T-helper 1 cell (primary cell): ENCODE measurements at regions not wholly inside any gene's neighbourhood (a gene's known extent, or its start where the extent isn't known, plus 50 kb on each side); places are given as distances from the start of the nearest gene placed in this dataset.
A peak's percentile ranks its signal among the peaks of the same experiment; 100 is the strongest.

Experiments used
- DNase-seq, 5 donors: peaks; one replicate each; pipeline ENCODE4 v3.0.0-alpha.2; 2012 to 2020

DNA sequence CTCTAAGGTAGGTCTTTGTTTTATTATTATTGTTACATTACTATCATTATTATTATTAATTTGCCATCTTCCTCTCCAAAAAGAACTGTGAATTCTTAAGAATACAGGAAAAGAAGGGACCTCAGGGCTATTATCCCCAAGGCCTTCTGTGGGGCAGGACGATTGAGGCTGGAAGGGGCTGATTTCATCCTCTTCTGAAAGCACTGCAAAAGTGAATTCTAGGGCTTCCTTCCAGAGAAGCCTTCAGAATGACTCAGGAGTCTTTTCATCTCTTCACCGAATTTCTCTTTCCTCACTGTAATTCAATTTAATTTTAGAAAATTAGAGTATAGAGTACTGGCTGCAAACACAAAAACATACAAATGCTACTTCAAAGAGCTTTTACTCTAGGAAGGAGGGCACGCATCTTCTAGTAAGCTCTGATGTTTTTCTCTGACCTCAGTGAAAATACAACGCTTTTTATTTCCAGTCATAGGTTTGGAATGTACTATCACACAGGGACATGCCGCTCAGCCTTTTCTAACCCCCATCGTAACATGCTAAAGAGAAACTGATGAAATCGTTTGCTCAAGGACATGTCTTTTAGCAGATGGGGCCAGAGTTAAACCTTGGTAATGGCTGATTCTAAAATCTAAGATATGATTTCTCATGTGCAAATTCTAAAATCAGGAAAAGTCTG lies 280.2 kb upstream of the PITRM1 start:
- DNase-seq = no peak

DNA sequence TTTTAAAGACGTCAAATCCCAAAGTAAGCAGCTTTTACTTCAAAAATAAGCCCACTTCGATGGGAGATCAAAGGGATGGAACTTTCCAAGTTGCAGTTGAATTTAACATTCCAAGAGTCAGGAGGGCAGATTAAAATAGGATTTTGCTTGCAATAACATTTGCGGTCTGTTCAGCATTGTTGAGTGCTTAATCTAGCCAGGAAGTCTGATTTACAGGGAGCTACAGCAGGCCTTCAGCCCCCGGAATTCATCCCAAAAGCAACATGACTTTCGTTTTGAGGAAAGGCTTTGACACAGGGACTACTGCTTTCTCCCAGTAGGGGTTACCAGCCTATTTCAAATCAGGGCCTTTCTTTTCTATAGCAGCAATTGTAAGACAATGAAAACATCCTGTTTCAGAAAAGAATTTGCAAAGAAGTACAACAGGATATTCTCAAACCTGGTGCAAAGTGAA lies 279.6 kb upstream of the PITRM1 start:
- peak in 1 of 5 donors; percentile 12 for DNase-seq

DNA sequence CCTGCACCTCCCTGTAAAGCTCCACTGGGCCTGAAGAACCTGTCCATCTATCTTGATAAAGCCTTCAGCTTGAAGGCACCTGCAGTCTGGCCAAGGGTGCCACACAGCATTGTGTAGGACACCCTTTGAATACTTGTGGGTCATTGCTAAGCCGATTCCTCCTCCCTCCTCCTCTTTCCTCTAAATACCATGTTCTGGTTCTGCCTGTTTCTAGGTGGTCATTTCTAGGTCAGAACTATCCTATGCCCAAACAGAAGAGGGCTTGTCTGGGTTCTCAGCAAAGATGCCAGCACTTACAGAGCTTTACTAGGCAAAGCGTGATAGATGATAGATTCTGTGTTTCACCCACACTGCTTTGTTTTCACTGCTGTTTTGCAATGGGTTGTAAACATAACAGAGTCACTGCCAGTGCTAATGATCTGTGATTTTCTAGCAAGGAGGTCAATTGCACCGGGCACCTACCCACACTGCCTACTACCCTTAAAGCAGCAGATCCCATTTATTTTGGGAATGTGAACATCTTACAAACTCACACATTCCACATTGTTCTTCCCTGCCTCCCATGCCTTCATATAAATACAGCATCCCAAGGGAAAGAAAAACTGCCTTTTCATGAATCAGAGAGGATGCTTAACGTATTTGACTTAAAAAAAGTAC lies 279.1 kb upstream of the PITRM1 start:
- DNase-seq = no peak

DNA sequence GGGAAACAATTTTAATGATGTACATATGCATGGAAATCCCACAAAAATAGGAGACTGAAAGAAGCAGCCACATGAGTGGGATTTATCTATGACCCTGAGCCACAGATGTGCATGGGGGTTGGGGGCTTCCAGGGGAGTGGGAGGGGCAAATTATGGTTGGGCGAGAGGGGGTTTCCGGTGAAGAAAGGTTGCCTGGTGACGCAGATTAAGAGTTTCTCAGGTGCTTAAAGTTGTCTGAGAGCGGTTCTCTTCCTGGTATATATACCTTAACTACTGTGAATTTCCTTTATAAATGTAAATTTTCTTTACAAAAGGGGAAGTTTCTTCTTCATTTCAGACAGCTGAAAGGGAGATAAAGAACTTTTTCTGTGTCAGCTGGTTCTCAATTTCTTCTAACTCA lies 273.6 kb upstream of the PITRM1 start:
- DNase-seq = no peak

DNA sequence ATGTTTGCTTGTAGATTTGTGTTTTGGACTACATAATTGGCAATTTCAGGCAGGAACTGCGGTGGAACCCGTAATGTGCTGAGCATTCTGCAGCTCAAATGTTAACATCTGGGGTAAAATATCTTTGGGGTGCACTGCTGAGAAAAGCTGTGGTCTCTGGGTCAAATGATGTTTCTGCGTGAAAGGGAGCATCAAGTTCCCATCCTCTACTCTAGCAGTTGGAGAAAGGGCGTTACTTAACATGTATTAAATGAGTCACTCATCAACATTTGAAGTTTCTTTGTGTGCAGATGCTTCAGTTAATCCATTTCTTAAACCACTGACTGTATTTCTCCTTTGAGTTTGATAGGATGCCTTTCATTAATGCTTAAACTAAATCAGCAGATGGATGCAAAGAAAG lies 273.1 kb upstream of the PITRM1 start:
- no peak for DNase-seq

DNA sequence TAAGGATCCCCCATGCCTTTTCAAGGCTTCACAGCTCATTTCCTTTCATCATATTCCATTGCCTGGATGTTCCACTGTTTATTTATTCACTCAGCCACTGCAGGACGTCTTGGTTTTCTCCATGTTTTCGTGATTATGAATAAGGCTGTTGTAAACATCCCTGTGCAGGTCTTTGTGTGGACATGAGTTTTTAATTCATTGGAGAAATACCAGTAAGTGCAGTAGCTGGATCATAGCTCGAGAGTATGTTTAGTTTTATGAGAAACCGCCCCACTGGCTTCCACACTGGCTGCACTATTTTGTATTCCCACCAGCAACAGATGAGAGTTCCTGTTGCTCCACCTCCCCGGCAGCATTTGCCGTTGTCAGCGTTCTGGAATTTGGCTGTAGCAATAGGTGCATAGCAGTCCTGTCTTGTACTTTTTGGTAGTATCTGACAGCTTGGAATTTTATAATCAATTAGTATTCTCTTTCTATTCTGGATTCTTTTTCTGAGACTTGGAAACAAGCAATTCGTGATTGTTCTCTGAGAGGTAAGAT lies 269.9 kb upstream of the PITRM1 start:
- DNase-seq = no peak

DNA sequence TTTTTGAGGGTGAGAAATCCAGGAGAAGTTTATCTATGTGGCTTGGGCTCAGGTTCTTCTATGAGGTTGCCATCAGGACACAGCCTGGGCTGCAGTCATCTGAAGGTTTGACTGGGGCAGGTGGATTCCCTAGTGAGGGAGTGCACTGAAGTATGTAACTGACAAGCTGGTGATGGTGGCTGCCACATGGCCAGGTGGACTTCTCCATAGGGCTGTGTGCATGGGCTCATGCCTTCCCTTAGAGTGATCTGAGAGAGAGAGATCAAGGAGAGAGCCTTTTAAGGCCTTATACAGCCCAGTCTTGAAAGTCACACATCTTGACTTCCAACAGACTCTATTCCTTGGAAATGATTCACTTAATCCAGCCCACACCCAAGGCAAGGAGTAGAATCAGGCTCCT lies 266.6 kb upstream of the PITRM1 start:
- DNase-seq = no peak

DNA sequence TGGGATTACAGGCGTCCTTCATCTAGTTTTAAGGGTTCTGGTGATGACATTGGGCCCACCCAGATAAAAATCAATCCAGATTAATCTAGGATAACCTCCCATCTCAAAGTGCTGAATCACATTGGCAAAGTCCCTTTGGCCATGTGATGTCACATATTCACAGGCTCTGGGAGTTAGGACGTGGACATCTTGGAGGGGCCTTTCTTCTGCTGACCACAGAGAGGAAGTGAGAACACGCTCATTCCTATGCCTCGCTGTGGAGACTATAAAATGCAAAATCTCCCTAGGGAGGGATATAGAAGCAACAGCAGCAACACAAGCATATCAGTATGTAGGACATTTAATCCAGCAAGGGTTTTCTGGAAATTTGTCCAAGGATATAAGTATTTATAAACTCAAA lies 266.0 kb upstream of the PITRM1 start:
- DNase-seq = no peak

DNA sequence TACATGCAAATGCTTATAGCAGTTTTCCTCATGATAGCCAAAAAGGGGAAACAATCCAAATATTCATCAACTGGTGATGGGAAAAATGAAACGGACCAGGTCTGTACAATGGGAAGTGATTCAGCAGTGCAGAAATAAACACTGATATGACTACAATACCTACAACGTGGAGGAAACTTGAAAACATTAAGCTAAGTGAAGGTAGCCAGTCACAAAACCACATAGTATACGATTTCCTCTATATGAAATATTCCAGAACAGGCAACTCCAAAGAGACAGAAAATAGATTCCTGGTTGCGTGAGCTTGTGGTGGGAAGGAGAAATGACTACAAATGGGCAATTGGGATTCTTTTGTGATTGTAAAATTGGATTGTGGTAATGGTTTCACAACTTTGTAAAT lies 263.1 kb upstream of the PITRM1 start:
- no peak for DNase-seq

DNA sequence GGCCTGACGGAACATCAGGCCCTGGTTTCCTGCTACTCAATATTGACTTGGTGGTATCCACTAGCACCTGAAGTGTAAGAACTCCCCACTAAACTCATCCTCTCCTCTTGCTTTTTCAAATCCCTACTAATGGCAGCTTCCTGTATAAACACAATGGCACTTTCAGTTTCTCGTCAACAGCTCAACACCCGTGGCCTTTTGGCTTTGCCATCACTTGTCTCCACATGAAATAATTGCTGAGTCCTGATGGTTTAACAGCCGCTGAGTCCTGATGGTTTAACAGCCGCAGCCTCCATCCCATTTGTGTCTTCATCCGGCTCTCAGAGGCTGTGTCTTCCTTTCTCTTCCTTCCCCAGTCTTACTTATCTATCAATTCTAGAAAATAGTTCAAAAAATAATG lies 261.4 kb upstream of the PITRM1 start:
- no peak for DNase-seq

DNA sequence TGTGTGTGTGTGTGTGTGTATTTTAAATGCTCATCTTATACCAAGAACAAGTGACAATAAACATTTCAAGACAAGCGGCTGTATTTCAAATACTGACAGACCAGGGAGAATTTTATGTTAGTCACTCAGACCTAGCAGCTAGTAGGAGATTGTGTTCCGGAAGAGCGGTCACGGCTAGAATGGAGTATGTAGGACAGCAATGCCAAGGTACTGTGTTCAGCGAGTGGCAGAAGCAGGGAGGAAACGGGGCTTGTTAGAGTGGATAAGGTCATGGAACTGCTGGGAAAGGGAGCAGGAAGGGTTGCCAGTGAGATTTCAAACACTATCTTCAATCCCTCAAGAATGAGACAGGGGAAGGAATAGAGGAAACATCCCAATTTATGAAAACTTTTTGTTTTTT lies 260.5 kb upstream of the PITRM1 start:
- no peak for DNase-seq

DNA sequence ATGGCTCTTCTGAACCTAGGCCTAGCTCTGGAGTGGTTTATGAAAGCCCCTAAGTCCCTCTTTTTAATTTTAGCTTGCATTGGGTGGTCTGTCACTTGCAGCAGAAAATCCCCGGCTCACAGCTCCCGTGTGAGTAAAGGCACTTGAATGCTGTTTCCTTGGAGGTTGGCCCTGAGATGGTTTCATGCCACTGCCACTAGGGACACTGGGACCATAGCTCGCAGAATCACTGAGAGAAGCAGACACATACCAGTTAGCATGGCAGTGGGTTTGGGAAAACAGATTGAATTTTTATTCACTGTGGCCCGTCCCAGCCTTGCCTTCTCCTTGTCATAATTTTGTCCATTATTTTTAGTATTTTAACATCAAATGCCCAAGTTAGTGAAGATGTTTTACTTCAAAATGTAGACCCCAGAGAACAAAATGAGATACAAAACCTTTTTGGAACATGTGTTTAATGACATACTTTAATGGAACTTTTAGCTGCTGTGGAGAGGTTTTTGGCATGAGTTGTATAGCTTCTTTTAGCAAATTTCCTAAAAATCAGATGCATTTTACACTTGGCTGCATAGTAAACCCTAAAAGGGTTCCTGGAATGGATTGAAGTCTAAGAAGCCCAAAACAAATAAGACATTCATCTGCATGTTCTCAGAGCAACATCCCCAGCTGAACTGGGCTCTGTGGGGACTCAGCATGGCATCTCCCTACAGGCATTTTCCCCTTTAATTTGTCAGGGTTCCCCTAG lies 259.7 kb upstream of the PITRM1 start:
- DNase-seq = no peak

DNA sequence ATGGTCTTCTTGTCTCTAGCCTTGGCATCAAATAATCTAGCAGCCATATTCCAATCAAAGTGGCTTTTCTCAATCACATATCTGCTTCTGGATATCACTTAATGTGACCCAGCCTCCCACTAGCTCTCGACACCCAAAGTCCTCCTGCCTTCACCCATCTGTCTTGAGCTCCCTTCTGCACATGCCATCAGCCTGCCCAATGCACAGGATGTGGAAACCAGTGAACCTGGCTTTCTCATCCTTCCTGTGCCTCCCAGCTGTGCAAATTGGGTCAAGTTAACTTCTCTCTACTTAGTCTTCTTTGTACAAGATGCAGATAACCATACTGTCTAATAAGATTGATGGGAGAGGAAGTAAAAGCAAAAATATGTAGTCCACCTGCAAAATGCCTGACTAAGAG lies 257.9 kb upstream of the PITRM1 start:
- DNase-seq = no peak

DNA sequence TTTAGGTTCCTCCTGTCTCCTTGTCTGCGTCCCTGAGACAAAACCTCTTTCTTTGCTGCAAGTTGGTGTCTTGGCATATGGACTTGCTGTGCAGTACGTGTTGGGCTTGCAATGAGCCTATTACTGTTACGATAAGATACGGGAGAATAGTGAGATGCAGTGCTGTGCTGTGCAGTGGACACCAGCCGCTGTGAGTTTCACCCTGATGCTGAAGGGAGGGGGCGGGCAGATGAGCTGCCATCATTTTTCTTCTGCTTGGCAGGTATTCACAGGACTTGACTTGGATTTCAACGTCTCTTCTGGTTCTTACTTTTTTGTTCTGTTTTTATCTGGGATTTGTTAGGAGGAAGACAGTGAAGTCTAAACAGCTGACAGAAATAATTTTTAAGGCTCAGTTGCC lies 257.1 kb upstream of the PITRM1 start:
- DNase-seq = no peak

DNA sequence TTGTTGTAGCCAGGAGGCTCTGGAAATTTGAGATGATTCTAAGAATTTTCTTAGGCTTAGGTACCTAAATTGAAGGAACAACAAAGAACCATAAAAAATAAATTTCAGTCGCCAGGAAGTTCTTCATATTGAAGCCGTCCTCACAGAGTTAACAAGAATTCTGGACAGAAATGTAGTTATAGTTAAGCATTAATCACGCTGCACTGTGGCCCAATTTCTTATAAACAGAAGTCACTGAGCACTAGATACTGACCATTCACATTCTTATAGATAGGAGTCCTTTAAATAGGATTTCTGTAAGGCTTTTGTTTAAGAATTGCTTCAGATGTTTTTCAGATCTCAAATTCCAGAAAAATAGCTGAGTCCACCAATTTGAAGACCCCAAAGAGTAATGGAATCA lies 256.2 kb upstream of the PITRM1 start:
- DNase-seq = no peak

DNA sequence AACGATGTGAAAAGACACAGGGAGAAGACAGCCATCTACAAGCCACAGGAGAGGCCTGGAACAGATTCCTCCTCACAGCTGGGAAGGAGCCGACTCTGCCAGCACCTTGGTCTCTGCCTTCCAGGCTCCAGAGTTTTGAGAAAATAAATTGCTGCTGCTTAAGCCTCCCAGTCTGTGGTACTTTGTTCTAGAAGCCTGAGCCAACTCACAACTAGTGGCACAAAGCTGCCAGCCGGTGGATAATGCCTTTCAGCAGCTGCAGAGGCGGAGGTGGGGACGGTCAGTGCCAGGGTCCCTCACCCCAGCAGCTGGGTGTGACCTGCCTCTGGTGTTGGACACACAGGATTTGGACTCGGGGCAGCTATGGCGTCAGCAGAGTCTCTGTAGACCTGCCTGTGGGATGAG lies 255.4 kb upstream of the PITRM1 start:
- no peak for DNase-seq

DNA sequence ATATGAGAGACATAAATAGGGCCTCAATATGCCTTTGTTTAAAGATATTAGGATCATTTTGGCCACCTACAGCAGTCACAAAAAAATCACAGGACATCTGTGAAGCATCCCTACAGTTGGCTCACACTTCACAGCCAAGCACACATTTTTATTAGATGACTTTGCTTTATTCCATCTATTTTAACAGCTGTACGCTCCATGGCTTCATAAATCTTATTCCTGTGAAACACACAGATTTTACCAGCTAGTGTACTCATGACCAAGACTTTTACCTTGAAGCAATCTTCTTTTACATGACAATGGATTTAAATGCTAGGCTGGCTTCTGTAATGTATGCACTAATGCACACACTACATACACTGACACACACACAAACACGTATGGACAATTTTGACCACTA lies 254.8 kb upstream of the PITRM1 start:
- no peak for DNase-seq

DNA sequence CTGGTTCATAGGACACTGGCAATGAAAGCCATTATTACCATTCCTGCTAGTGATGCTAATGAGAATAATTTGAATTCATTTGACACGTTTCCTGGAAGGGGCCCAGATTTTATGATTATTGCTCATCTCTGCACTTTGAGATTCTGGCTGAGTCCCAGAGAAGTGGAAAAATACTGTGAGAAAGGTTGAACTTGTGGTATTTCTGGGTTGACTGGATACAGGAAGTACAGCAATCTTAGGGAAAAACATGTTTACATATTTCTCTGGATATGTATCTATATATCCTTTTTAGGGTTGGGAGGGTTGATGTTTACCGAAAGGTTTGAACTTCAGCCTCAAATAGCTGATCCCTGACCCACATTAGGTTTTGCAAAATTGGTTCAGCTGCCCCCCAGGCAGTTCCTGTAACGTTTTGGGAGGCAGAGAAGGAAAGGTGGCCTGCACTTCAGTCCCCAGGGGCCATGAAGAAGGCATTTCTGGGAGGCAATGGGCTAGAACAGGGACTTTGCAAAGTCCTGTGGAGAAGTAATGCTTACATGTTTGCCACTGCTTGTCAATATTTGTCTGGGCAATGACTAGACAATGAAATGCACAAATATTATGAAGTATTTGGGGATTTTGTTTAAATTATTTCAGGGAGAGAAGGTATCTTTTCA lies 253.7 kb upstream of the PITRM1 start:
- DNase-seq = no peak

DNA sequence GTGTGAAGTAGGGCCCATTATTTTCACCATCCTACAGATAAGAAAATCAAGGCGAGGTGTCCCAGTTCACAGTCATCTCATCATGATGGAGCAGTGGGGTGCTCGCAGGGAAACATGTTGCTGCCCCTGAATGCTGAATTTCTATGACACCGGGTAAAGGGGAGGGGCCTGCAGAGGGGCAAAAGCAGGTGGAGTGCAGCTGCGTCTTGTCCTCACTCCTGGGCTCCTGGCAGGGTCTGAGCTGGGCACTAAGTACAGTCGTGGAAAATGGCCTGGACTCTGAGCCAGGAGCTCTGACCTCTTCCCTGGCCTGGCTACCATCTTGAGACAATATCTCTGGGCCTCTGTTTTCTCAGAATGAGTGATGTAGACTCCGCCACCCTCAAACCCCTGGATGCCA lies 253.1 kb upstream of the PITRM1 start:
- DNase-seq = no peak

DNA sequence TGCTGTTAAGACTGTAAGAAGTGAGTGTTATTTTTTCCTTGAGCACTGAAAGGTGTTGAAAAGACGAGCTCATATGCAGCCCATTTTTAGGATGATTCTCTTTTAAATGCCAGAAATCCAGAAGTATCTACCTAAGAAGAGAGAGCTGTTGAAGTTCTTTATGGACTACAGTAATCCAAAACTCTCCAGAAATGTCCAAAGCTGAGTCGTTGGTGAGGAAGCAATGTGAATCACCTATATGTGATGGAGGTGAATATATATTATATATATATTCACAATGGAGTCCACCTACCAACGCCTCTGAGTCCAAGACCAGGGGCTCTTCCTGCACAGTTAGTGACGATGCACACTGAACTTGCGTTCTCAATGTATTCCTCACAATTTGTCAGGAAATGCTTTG lies 252.7 kb upstream of the PITRM1 start:
- DNase-seq = no peak

DNA sequence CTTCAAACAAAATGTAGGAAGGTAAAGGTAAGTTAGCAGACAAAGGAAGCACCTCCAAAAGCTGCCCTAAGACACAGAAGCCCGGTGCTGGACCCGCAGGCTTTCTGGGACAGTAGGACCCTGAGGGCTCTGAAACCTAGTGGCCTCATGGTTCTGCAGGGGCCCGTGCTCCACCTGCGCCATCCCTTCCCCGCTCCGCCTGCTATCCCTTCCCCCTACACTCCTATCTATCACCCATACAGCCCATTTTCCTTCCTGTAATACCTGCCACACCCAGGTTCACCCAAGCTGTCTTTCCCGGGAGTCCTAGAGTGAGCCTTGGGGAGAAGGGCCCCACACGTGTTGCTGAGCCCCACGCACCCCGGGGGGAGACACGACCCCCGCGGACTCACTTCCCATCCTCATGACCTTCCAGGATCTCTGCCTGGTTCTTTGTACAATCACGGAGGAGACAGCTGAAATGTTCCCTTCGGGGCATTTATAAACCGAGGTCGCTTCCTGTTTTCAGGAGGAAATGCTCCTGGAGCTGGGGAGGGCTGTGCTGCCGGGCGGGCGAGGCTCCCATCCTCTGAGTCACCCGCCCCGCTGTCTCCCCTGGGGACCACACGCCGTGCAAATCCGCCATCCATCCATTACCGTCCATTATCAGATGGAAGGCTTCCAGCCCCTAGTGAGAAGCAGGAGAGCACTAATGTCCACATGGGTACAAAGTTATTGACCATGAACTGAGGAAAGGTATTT lies 251.7 kb upstream of the PITRM1 start:
- DNase-seq = no peak

DNA sequence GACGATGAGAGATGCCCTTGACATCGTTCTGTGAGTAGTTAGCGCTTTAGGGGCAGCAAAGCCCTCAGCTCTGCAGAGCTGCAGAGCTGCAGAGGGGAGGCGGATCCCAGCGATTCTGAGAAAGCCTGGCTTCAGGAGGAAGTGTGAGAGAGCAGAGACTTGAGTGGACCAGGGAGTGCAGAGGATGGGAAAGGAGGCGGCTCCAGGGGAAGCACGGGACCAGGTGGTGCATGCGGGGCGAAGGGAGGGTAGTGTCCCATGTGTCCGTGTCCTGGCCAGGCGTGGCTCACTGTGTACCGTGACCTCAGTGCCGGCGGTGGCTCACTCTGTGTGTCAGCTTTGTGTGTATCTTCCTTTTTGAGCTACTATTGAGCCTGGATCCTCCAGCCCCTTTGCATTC lies 250.8 kb upstream of the PITRM1 start:
- DNase-seq = no peak

DNA sequence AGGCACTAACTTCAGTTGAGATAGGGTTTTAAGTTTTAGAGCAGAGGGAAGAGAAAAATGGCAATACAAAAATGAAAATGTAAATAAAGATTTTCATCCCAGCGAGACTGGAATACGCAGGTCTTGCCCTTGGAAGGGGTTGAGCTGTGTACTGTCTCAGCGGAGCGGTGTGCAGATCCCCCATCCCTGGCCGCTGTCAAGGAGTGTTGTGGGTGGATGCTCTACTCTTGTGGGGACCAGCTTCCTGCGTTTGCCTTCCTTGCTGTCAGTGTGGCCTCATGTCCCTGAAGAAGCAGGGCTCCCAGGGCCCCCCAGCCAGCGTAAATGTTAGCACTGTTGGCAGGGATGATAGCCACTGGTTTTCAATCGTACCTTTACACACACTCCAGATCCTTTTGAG lies 249.7 kb upstream of the PITRM1 start:
- no peak for DNase-seq
